AML-193 (cell line): ENCODE measurements at regions not wholly inside any gene's neighbourhood (a gene's known extent, or its start where the extent isn't known, plus 50 kb on each side); places are given as distances from the start of the nearest gene placed in this dataset.
A peak's percentile ranks its signal among the peaks of the same experiment; 100 is the strongest.
"Not testable (repeated sequence)": the region's sequence is repeated elsewhere in the genome, so short reads cannot be mapped to it uniquely, and the experiment has no call there.

Experiments
- DNase-seq, 2 experiments: peaks; one replicate each; lab custom pipeline; 2025; lab: John Stamatoyannopoulos, UW

GRCh38 chr13:21228738-21229137 is 52.3 kb downstream of the MRPL57 start:
- no peak for DNase-seq

GRCh38 chr13:21229241-21230024 is 53.0 kb downstream of the MRPL57 start:
- no peak for DNase-seq

DNA sequence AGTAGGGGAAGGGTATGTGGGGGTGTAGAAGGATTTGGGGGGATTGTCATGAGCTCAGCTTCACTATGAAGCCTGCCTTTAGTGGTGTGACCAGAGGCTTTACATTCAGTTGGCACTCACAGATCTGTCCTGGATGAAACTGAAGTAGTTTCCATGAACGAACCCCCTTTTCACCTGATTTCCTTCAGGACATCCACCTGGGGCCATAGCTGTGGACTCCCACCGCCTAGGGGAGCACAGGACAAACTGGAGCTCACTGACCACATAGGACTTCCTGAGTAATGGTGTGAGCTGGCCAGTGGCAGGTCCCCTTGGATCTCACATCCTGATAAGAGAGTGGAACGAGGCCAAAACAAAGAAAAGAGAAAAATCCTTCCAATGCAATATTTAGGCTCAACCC is 54.1 kb downstream of the MRPL57 start:
- DNase-seq = no peak

DNA sequence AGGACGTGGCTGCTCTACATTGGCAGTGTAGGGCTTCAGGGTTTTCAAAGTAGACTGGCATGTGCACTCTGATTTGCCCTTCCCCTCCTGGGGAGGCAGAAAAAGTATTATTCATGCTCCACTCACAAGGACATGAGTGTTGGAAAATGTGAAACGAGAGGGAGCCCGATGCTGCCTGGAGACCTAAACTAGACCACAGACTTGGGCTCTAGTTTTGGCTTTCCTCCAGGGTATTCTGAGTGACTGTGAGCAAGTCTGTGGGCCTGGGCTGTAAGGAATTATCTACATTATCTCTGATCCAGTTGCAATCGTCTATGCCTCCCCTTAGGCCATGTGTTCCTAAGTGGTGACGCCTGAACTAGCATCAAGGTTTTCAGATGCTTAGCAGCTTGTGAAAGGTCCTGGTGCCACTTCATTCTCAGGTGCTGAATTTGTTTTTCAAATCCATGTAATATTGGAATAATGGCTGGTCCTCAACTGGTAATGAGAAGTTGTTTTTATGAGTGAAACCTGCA is 55.0 kb downstream of the MRPL57 start:
- no peak for DNase-seq

DNA sequence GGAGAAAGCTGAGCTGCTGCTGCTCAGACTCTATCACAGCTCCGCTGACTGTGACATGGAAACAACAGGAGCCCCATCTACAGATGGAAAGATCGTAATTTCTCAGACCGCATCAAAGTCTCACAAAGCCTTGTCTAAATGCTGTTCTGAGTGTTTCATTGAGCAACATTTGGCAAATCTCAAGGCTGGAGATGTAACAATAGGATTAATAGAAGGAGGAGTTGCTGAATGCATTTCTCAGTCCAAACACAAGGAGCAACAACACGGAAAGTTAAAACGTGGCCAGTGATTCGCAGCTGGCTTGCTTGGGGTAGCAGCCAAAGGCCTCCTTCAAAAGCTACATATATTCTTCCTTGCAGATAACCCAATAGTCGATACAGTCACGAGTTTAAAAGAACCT is 55.7 kb downstream of the MRPL57 start:
- peak; percentile 17 to 19 for DNase-seq

DNA sequence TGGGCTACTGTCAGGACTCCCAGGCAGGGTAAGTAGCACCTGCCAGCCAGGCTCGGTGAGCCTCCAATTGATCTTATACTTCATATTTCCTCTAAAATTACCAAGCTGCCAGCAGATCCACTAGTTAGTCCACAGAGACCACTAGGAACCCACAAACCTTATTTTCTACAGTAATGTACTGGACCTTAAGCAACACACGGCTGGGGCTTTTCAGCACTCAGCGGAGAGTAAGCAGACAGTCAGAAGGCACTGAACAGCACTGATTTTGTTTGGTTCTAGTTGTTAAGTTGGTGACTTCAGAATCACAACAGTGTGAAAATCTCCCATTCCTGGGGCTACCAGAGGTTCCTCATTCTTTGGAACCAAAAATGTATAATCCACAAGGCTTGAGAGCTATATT is 56.1 kb downstream of the MRPL57 start:
- no peak for DNase-seq

DNA sequence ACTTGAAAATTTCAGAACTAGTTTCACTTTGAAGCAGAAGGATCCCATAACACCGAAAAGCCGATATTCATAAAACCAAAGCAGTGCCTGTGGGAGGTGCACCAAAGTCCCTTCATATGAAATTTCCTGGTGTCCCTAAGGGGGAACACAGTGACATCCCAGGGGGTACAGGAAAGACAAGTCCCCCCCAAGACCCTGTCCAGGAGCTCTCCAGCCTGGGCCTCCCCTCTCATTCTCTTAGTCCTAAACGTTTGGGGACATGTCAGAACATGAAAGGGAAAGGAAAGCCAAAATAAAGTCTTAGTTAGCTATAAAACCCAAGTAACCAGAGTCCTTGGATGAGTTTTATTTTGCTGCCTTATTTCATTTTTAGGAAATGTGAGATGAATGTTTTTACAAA is 56.6 kb downstream of the MRPL57 start:
- DNase-seq = no peak

GRCh38 chr13:21234526-21234925 is 58.1 kb downstream of the MRPL57 start:
- no peak for DNase-seq

DNA sequence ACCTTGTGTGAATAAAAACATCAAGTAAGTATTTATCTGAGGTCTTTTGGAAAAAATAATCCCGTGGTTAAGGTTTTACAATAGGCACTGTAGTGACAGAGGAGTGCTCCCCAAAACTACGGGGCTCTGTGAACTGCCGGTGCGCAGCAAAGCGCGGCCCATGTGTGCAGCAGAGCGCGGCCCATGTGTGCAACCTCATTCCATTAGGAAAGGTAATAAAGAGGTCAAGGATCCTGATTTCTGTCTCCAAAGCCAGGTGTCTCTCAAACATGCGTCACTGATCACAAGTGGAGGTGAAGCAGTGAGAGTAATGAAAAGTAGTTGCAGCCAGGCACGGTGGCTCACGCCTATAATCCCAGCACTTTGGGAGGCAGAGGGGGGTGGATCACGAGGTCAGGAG is 58.7 kb downstream of the MRPL57 start:
- no peak for DNase-seq

GRCh38 chr13:21237081-21237480 is 60.6 kb downstream of the MRPL57 start:
- DNase-seq = no peak

GRCh38 chr13:21238267-21238666 is 61.8 kb downstream of the MRPL57 start:
- DNase-seq = no peak

GRCh38 chr13:21240586-21240985 is 64.1 kb downstream of the MRPL57 start:
- DNase-seq = no peak

- DNase-seq = no peak
Measured at GRCh38 chr13:21242236-21242635, 65.8 kb downstream of the MRPL57 start.

- no peak for DNase-seq
Measured at GRCh38 chr13:21243045-21243897, 66.8 kb downstream of the MRPL57 start.

GRCh38 chr13:21243898-21244184 is 67.4 kb downstream of the MRPL57 start:
- DNase-seq = not testable (repeated sequence)

DNA sequence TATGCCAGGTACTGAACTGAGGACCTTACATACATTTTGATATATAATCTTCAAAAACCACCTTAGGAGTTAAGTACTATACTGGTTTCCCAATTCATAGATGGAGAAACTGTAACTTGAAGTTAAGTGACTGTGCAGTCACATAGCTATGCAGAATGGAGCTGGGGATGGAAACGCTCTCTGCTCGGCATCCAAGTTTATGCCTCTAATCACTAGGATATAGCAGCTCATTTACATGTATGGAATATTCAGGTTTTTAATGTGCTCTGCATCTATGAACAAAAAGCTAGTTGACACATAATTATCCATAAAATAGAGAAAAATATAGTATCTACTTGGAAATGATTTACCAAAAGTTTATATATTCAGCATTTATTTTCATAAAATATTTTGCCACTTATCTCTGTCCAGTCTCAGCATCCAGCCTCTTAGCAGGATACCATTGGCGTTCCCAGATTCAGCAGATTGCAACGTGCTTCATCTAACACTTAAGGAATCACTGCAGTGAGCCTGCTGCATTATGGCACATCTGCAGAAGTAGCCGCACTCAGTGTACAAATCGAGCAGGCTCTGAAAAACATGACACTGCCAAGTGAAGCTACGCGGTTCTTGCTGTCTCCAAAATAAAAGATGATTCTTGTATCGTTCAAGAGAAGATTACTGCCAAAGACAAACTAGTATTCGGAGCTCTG is 70.4 kb downstream of the MRPL57 start:
- no peak for DNase-seq

- DNase-seq = no peak
Measured at GRCh38 chr13:21256351-21256761, 79.9 kb downstream of the MRPL57 start.

- no peak for DNase-seq
Measured at GRCh38 chr13:21256891-21257290, 80.4 kb downstream of the MRPL57 start.

- no peak for DNase-seq
Measured at GRCh38 chr13:21259571-21260455, 83.4 kb downstream of the MRPL57 start.

DNA sequence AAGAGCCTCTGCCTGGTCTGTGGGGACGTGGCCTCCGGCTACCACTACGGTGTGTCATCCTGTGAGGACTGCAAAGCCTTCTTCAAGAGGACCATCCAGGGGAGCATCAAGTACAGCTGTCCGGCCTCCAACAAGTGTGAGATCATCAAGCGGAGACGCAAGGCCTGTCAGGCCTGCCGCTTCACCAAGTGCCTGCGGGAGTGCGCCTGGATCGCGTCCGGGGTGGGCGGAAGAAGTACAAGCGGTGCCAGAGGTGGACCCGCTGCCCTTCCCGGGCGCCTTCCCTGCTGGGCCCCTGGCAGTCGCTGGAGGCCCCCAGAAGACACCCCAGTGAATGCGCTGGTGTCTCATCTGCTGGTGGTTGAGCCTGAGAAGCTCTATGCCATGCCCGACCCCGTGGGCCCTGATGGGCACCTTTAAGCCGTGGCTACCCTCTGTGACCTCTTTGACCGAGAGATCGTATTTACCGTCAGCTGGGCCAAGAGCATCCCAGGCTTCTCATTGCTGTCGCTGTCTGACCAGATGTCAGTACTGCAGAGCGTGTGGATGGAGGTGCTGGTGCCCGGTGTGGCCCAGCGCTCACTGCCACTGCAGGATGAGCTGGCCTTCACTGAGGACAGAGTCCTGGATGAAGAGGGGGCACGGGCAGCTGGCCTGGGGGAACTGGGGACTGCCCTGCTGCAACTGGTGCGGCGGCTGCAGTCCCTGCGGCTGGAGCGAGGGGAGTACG is 84.3 kb downstream of the MRPL57 start:
- DNase-seq = not testable (repeated sequence)
